MCF 10A (cell line): ENCODE measurements at regions not wholly inside any gene's neighbourhood (a gene's known extent, or its start where the extent isn't known, plus 50 kb on each side); places are given as distances from the start of the nearest gene placed in this dataset.

Source experiments
- BruUV-seq: library from RNA; stranded (reverse); fragments of 400-500 nt; replicated peaks from 2 replicates; lab custom pipeline; 2021; lab: Mats Ljungman, UMichigan
- CTCF ChIA-PET: fragments of 300-600 bp; sonication (Branson Sonifier 250); formaldehyde crosslinking; extraction: SDS; loops from one replicate; lab custom pipeline; 2021; ENCODE audit warnings: antibody characterized with exemption, inconsistent platforms; lab: Yijun Ruan, JAX
- POLR2A ChIA-PET: fragments of 300-600, 350-650 bp; sonication (Branson Sonifier 250); formaldehyde crosslinking; extraction: SDS; loops from one replicate; lab custom pipeline; 2020; ENCODE audit warnings: antibody characterized with exemption, inconsistent platforms; lab: Yijun Ruan, JAX
- DNase-seq: peaks from one replicate; pipeline ENCODE4 v3.0.0-alpha.2; 2018; ENCODE audit not compliant: unreplicated experiment
- H3K27ac Mint-ChIP-seq: one replicate; pipeline ENCODE4 v1.8.0; 2022; ENCODE audit warnings: mild to moderate bottlenecking, low read depth, mixed read lengths; ENCODE audit not compliant: unreplicated experiment
- H3K27me3 Mint-ChIP-seq: one replicate; pipeline ENCODE4 v1.8.0; 2022; ENCODE audit warnings: mixed read lengths; ENCODE audit not compliant: insufficient read depth, unreplicated experiment
- H3K36me3 Mint-ChIP-seq: one replicate; pipeline ENCODE4 v1.8.0; 2022; ENCODE audit warnings: mild to moderate bottlenecking, moderate library complexity, mixed read lengths; ENCODE audit not compliant: insufficient read depth, unreplicated experiment
- H3K4me1 Mint-ChIP-seq: one replicate; pipeline ENCODE4 v1.8.0; 2022; ENCODE audit warnings: mixed read lengths; ENCODE audit not compliant: insufficient read depth, unreplicated experiment
- H3K4me3 Mint-ChIP-seq: one replicate; pipeline ENCODE4 v1.8.0; 2022; ENCODE audit warnings: mild to moderate bottlenecking, moderate library complexity, mixed read lengths; ENCODE audit not compliant: unreplicated experiment
- H3K9me3 Mint-ChIP-seq: one replicate; pipeline ENCODE4 v1.8.0; 2022; ENCODE audit warnings: mixed read lengths; ENCODE audit not compliant: unreplicated experiment
- intact Hi-C: fragments of 100-400 bp; cut with micrococcal nuclease; formaldehyde crosslinking; loops from 2 replicates; pipeline ENCODE4 v1.14.1; 2022
- TF ChIP-seq, protein P1 (sequence below): fragments of 200-600 bp; IDR thresholded peaks from one replicate; pipeline ENCODE4 v1.8.0; 2022; ENCODE audit warnings: antibody characterized with exemption, mild to moderate bottlenecking; ENCODE audit not compliant: unreplicated experiment

DNA sequence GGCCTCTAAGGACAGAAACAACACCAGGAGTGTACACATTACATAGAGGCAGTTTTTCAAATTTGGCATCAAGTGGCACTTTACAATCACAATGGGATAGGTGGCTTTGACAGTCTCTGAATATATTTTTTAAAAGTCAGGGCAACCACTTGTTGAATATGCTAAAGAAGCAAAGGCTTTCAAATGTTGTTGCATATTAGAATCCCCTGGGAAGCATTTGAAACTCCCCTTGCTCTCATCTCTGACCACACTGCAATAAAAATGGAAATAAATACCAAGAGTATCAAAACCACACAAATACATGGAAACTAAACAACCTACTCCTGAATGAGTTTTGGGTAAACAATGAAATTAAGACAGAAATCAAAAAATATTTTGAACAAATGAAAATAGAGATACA, 106.5 kb upstream of the RAB11FIP2 start:
- BruUV-seq: no TSS peak
- Mint-ChIP-seq H3K27me3 (no peaks in the 10 kb centered on the region), H3K27ac (no peak overlapping the region), H3K36me3 (no peaks in the 10 kb centered on the region), H3K9me3 (peaks cover 8% of the 10 kb centered on the region), H3K4me3 (no peak overlapping the region), H3K4me1 (no peaks in the 10 kb centered on the region)
- intact Hi-C loops: no loop called here
- ChIA-PET POLR2A (interaction anchor here (0.6 kb wide), 1 partner anchor 779 kb away, joined by 3 read pairs; no protein-coding TSS in a partner anchor), CTCF (no interaction called here)
- TF ChIP-seq, protein P1, sequence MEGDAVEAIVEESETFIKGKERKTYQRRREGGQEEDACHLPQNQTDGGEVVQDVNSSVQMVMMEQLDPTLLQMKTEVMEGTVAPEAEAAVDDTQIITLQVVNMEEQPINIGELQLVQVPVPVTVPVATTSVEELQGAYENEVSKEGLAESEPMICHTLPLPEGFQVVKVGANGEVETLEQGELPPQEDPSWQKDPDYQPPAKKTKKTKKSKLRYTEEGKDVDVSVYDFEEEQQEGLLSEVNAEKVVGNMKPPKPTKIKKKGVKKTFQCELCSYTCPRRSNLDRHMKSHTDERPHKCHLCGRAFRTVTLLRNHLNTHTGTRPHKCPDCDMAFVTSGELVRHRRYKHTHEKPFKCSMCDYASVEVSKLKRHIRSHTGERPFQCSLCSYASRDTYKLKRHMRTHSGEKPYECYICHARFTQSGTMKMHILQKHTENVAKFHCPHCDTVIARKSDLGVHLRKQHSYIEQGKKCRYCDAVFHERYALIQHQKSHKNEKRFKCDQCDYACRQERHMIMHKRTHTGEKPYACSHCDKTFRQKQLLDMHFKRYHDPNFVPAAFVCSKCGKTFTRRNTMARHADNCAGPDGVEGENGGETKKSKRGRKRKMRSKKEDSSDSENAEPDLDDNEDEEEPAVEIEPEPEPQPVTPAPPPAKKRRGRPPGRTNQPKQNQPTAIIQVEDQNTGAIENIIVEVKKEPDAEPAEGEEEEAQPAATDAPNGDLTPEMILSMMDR: no peak
- no peak for DNase-seq

DNA sequence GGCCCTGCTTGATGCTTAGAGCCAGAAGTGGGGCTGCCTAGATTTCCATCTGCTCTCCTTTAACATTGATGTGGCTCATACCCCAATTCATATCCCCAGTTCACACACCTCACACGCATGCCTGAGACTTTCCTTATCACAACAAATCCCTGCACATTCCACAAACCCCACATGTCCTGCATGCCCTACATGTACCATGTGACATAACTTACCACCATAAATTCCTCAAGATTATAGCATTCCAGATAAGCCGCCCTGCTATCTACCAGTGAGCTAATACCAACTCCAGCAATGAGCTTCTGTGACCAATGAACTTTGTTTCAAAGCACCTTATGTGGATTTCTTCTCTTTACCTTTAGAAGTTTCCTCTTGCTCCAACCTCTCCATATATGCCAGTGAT, 104.7 kb upstream of the RAB11FIP2 start:
- ChIA-PET CTCF (no interaction called here), POLR2A (no interaction called here)
- no TSS peak for BruUV-seq
- H3K27me3 Mint-ChIP-seq: no peaks in the 10 kb centered on the region
- no peak overlapping the region for H3K27ac Mint-ChIP-seq
- intact Hi-C loops: no loop called here
- no peak for DNase-seq
- H3K4me1 Mint-ChIP-seq: no peaks in the 10 kb centered on the region
- no peak overlapping the region for H3K4me3 Mint-ChIP-seq
- H3K36me3 Mint-ChIP-seq: no peaks in the 10 kb centered on the region
- TF ChIP-seq, protein P1: no peak
- peaks cover 8% of the 10 kb centered on the region for H3K9me3 Mint-ChIP-seq

DNA sequence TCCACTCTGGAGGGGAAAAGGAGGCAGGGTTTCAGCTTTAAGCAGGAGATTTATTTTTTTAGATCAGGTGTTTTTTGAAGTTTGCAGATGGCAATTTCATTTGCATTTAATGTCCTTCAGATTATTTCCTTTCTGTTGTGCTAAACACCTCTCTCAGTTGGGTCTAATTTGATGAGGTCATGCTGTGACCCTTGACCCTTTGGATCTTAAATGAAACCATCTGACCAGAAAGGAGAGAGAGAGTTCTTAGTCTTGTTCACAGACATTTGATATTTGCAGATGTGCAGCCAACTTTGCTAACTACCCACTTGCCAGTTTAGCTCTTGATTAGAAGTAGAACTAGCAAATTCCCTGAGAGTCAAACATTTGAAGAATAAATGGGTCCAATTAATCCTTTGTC, 101.5 kb upstream of the RAB11FIP2 start:
- Mint-ChIP-seq H3K27ac (no peak overlapping the region), H3K4me1 (no peaks in the 10 kb centered on the region), H3K4me3 (no peak overlapping the region), H3K9me3 (no peaks in the 10 kb centered on the region), H3K27me3 (no peaks in the 10 kb centered on the region), H3K36me3 (no peaks in the 10 kb centered on the region)
- ChIA-PET POLR2A (no interaction called here), CTCF (no interaction called here)
- TF ChIP-seq, protein P1: no peak
- DNase-seq: no peak
- no TSS peak for BruUV-seq
- intact Hi-C loops: no loop called here

DNA sequence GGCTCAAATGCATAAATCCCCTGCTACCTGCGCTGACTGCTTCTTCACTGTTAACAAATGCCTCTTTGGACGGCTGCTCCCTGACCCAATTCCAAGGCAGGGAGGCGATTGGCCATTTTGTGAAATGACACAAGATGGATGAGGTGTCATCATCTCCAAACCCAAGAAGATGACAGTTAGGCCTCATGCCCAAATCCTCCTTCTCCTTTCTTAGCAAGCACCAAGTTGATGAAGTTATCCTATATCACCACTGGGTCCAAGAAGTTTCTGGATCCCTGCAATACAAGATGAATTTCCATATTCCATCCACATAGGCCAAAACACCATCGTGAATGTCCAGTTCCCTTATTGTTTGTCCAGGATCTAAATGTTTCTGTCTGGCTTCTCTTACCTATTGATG, 98.5 kb upstream of the RAB11FIP2 start:
- no peaks in the 10 kb centered on the region for H3K4me1 Mint-ChIP-seq
- no peak overlapping the region for H3K4me3 Mint-ChIP-seq
- ChIA-PET POLR2A (no interaction called here), CTCF (no interaction called here)
- intact Hi-C loops: no loop called here
- H3K27ac Mint-ChIP-seq: no peak overlapping the region
- DNase-seq: no peak
- H3K36me3 Mint-ChIP-seq: no peaks in the 10 kb centered on the region
- no peaks in the 10 kb centered on the region for H3K9me3 Mint-ChIP-seq
- no TSS peak for BruUV-seq
- H3K27me3 Mint-ChIP-seq: no peaks in the 10 kb centered on the region
- TF ChIP-seq, protein P1: no peak
